DND-41 (cell line): ENCODE measurements at regions not wholly inside any gene's neighbourhood (a gene's known extent, or its start where the extent isn't known, plus 50 kb on each side); places are given as distances from the start of the nearest gene placed in this dataset.

Source experiments
- ATAC-seq: fragments of 200-7000 bp; cut with Tn5 transposase; 3 replicates; pipeline ENCODE4 v1.9.1; 2021; ENCODE audit warnings: low read depth; ENCODE audit not compliant: insufficient read depth
- DNase-seq: peaks from one replicate; pipeline ENCODE4 v3.0.0-alpha.2; 2020
- H2AFZ ChIP-seq: 2 replicates; pipeline ENCODE4 v1.6.0; 2012; ENCODE audit warnings: low read depth, low read length
- H3K27ac ChIP-seq: 2 replicates; pipeline ENCODE4 v1.5.1; 2012; ENCODE audit warnings: low read length, inconsistent platforms
- H3K27me3 ChIP-seq: fragments of 200-600 bp; sonication (generic); 2 replicates; pipeline ENCODE4 v1.6.0; 2012; ENCODE audit warnings: low read length, mild to moderate bottlenecking, inconsistent platforms; ENCODE audit not compliant: insufficient read depth, poor library complexity
- H3K36me3 ChIP-seq: 2 replicates; pipeline ENCODE4 v1.5.1; 2012; ENCODE audit warnings: low read length, inconsistent platforms; ENCODE audit not compliant: insufficient read depth
- H3K4me1 ChIP-seq: 2 replicates; pipeline ENCODE4 v1.5.1; 2012; ENCODE audit warnings: mild to moderate bottlenecking, low read length; ENCODE audit not compliant: insufficient read depth
- H3K4me2 ChIP-seq: 2 replicates; pipeline ENCODE4 v1.6.0; 2012; ENCODE audit warnings: mild to moderate bottlenecking, moderate library complexity, low read length, inconsistent platforms; ENCODE audit not compliant: insufficient read depth
- H3K4me3 ChIP-seq, 2 experiments: fragments of 200-600 bp in 1 of 2; shearing (Covaris generic) in 1 of 2; 2 replicates each; pipeline ENCODE4 v1.5.1; 2012 to 2016; ENCODE audit warnings: inconsistent platforms in 2 of 2, low read length in 2 of 2, mild to moderate bottlenecking in 2 of 2, low read depth in 1 of 2, moderate library complexity in 1 of 2
- H3K79me2 ChIP-seq: 2 replicates; pipeline ENCODE4 v1.6.0; 2012; ENCODE audit warnings: low read length, inconsistent platforms; ENCODE audit not compliant: insufficient read depth
- H3K9ac ChIP-seq: 2 replicates; pipeline ENCODE4 v1.6.0; 2012; ENCODE audit warnings: low read depth, mild to moderate bottlenecking, inconsistent platforms, low read length, moderate library complexity
- H3K9me3 ChIP-seq: 2 replicates; pipeline ENCODE4 v1.5.1; 2012; ENCODE audit warnings: low read length, moderate library complexity, mild to moderate bottlenecking, inconsistent platforms; ENCODE audit not compliant: insufficient read depth, severe bottlenecking
- H4K20me1 ChIP-seq: 2 replicates; pipeline ENCODE4 v1.6.0; 2012; ENCODE audit warnings: low read length; ENCODE audit not compliant: insufficient read depth
- CTCF ChIP-seq: IDR thresholded peaks from 2 replicates; pipeline ENCODE4 v1.5.1; 2012; ENCODE audit warnings: borderline replicate concordance, low read length, moderate library complexity, mild to moderate bottlenecking; ENCODE audit not compliant: poor library complexity, severe bottlenecking; ENCODE audit errors: extremely low read depth
- EZH2 ChIP-seq: IDR thresholded peaks from 3 replicates; pipeline ENCODE4 v1.6.1; 2012; ENCODE audit warnings: borderline replicate concordance, low read depth, mild to moderate bottlenecking, moderate library complexity, low read length, inconsistent platforms; ENCODE audit not compliant: severe bottlenecking

GRCh38 chr7:65238785-65239184 is 134.9 kb upstream of the ZNF92 start:
- no peak overlapping the region for H3K4me3 ChIP-seq
- H3K4me1 ChIP-seq: peaks cover 12% of the 10 kb centered on the region
- H4K20me1 ChIP-seq: no peaks in the 10 kb centered on the region
- no peak overlapping the region for H3K27ac ChIP-seq
- ATAC-seq (no peak), DNase-seq (no peak)
- no peaks in the 10 kb centered on the region for H3K36me3 ChIP-seq
- H3K4me2 ChIP-seq: no peak overlapping the region
- H3K27me3 ChIP-seq: no peaks in the 10 kb centered on the region
- H3K9me3 ChIP-seq: no peaks in the 10 kb centered on the region
- no peaks in the 10 kb centered on the region for H3K79me2 ChIP-seq
- TF ChIP-seq CTCF: no peak
- no peak for TF ChIP-seq EZH2
- no peak overlapping the region for H3K9ac ChIP-seq
- H2AFZ ChIP-seq: no peak overlapping the region

- Histone ChIP-seq H3K4me3 (no peak overlapping the region), H3K9ac (no peak overlapping the region), H3K36me3 (no peaks in the 10 kb centered on the region), H3K27me3 (no peaks in the 10 kb centered on the region), H3K9me3 (no peaks in the 10 kb centered on the region), H3K79me2 (no peaks in the 10 kb centered on the region), H3K4me1 (peaks cover 23% of the 10 kb centered on the region), H4K20me1 (no peaks in the 10 kb centered on the region), H2AFZ (no peak overlapping the region), H3K27ac (no peak overlapping the region), H3K4me2 (no peak overlapping the region)
- TF ChIP-seq EZH2 (no peak), CTCF (no peak)
- no peak for ATAC-seq
- no peak for DNase-seq
Measured at GRCh38 chr7:65235586-65235985, 138.1 kb upstream of the ZNF92 start.

GRCh38 chr7:65233409-65234034 is 140.1 kb upstream of the ZNF92 start:
- no peaks in the 10 kb centered on the region for H3K27me3 ChIP-seq
- peaks cover 23% of the 10 kb centered on the region for H3K4me1 ChIP-seq
- no peaks in the 10 kb centered on the region for H4K20me1 ChIP-seq
- no peaks in the 10 kb centered on the region for H3K36me3 ChIP-seq
- ATAC-seq (peak; percentile 89), DNase-seq (peak; percentile 35)
- H3K27ac ChIP-seq: 0 out of 2 replicates have a peak overlapping the region, but pooled peaks have one; percentile 18
- TF ChIP-seq EZH2 (no peak), CTCF (no peak)
- no peaks in the 10 kb centered on the region for H3K79me2 ChIP-seq
- H2AFZ ChIP-seq: no peak overlapping the region
- H3K9me3 ChIP-seq: no peaks in the 10 kb centered on the region
- H3K9ac ChIP-seq: no peak overlapping the region
- peak overlapping the region; percentile 28; the same call in 1 of the 2 replicates for H3K4me2 ChIP-seq
- H3K4me3 ChIP-seq: no peak overlapping the region
